Natural killer cell treated with Interleukin-12 subunit alpha and Interleukin-12 subunit beta and Interleukin-15 and Interleukin-18, amount 100 ng/mL, for 72 hours (primary cell): ENCODE measurements at regions not wholly inside any gene's neighbourhood (a gene's known extent, or its start where the extent isn't known, plus 50 kb on each side); places are given as distances from the start of the nearest gene placed in this dataset.

Experiments used
- ATAC-seq, 2 donors: fragments of 150-1000 bp; cut with Tn5 transposase in 1 of 2; sonication (Bioruptor Pico), chemical (Tn5 transposase) in 1 of 2; 2 replicates each; pipeline ENCODE4 v1.10.0; 2021
- DNase-seq: peaks from one replicate; pipeline ENCODE4 v3.0.0; 2022; ENCODE audit warnings: low spot score
- H3K27ac Mint-ChIP-seq, 2 donors: 1 replicate in 1 of 2; 2 replicates in 1 of 2; pipeline ENCODE4 v1.8.0; 2022; ENCODE audit warnings: mixed read lengths in 2 of 2, mild to moderate bottlenecking in 1 of 2, moderate library complexity in 1 of 2
- H3K27me3 Mint-ChIP-seq, 2 donors: 1 replicate in 1 of 2; 2 replicates in 1 of 2; pipeline ENCODE4 v1.8.0; 2022; ENCODE audit warnings: mixed read lengths in 2 of 2
- H3K36me3 Mint-ChIP-seq: one replicate; pipeline ENCODE4 v1.8.0; 2022; ENCODE audit warnings: mixed read lengths
- H3K4me1 Mint-ChIP-seq, 2 donors: 1 replicate in 1 of 2; 2 replicates in 1 of 2; pipeline ENCODE4 v1.8.0; 2022; ENCODE audit warnings: low read depth in 2 of 2, mixed read lengths in 2 of 2, mild to moderate bottlenecking in 1 of 2
- H3K4me3 Mint-ChIP-seq: one replicate; pipeline ENCODE4 v1.8.0; 2022; ENCODE audit warnings: mixed read lengths
- H3K9me3 Mint-ChIP-seq: 2 replicates; pipeline ENCODE4 v1.8.0; 2022; ENCODE audit warnings: mixed read lengths

DNA sequence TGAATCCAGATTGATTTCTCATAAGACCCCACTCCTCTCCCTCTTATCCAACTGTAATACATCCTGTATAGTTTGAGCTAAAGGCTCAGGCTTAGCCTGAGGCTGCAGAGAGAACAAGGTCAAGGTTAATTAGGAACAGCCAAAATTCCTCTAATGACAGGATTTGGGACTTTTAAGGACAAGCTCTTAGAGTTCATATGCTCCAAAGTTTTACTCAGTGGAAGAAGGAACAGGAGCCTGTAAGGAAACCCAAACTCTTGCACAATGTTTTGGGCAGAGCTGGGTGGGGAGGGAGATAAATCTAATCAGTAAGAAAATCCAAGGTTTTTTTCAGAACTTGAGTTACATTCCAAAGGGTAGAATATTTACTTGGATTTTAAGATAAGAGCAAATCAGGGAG is 238.8 kb downstream of the QDPR start:
- no peak overlapping the region for H3K27ac Mint-ChIP-seq
- H3K4me1 Mint-ChIP-seq: no peaks in the 10 kb centered on the region
- H3K9me3 Mint-ChIP-seq: no peaks in the 10 kb centered on the region
- no peak overlapping the region for H3K4me3 Mint-ChIP-seq
- H3K36me3 Mint-ChIP-seq: no peaks in the 10 kb centered on the region
- DNase-seq (no peak), ATAC-seq (no peak)
- H3K27me3 Mint-ChIP-seq: peaks cover 10 to 32% of the 10 kb centered on the region in 2 donors

DNA sequence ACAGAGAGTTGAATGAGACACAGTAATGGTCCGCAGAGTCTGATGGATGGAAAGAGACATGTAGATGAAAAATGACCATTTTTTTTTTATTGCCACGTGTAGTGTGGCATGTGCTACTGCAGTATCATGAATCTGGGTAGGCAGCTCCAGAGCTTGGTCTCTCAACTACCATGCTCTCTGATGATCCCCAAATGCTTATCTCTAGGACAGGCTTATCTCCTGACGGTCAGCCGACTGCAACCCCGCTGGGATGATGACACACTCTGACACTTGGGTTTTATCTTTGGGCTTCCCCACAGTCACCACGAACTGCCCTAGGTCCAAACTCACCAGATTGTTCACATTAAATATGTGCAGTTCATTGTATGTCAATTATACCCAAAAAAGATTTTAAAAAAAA is 239.7 kb downstream of the QDPR start:
- Mint-ChIP-seq H3K27me3 (peaks cover 13 to 33% of the 10 kb centered on the region in 2 donors), H3K27ac (no peak overlapping the region), H3K9me3 (no peaks in the 10 kb centered on the region), H3K4me1 (no peaks in the 10 kb centered on the region), H3K4me3 (no peak overlapping the region), H3K36me3 (no peaks in the 10 kb centered on the region)
- DNase-seq: no peak
- no peak for ATAC-seq

DNA sequence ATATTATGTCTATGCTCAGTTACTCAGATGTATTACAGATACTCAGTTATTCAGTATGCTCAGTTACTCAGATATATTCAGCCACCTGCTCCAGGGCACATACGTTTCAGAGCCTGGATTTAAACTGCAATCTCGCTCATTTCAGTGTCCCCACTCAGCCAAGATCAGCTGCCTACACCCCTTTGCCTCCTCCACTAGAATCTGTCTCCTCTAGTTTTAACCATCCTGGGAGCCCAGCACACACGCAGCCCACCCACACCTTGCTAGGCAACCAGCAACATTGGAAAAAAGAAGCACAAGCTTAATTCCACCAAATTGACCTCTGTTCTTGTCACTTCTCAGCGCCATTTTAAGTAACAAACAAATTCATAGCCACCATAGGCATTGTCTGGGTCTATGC is 246.2 kb downstream of the QDPR start:
- Mint-ChIP-seq H3K27me3 (peaks cover 22 to 34% of the 10 kb centered on the region in 2 donors), H3K36me3 (no peaks in the 10 kb centered on the region), H3K9me3 (peaks cover 4% of the 10 kb centered on the region), H3K27ac (no peak overlapping the region), H3K4me3 (no peak overlapping the region), H3K4me1 (peaks cover 0 to 3% of the 10 kb centered on the region in 2 donors)
- ATAC-seq (no peak), DNase-seq (no peak)

DNA sequence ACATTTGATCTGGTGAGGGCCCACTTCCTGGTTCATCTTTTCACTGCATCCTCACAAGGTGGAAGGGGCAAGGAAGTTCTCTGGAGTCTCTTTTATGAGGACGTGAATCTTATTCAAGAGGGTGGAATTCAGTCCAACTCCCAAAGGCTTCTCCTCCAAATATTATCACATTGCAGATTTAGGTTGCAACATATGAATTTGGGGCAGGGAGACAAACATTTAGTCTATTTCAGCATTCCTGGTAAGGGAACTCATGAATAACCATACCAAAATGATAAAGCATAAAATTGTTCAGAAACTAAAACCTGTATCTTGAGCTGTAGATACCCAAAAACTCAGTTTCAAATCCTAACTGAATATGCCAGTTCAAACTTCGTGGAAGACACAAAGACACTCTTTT is 246.8 kb downstream of the QDPR start:
- Mint-ChIP-seq H3K36me3 (no peaks in the 10 kb centered on the region), H3K27me3 (peaks cover 26 to 29% of the 10 kb centered on the region in 2 donors), H3K9me3 (peaks cover 7% of the 10 kb centered on the region), H3K4me1 (peaks cover 0 to 3% of the 10 kb centered on the region in 2 donors), H3K4me3 (no peak overlapping the region), H3K27ac (no peak overlapping the region)
- no peak for ATAC-seq
- no peak for DNase-seq

DNA sequence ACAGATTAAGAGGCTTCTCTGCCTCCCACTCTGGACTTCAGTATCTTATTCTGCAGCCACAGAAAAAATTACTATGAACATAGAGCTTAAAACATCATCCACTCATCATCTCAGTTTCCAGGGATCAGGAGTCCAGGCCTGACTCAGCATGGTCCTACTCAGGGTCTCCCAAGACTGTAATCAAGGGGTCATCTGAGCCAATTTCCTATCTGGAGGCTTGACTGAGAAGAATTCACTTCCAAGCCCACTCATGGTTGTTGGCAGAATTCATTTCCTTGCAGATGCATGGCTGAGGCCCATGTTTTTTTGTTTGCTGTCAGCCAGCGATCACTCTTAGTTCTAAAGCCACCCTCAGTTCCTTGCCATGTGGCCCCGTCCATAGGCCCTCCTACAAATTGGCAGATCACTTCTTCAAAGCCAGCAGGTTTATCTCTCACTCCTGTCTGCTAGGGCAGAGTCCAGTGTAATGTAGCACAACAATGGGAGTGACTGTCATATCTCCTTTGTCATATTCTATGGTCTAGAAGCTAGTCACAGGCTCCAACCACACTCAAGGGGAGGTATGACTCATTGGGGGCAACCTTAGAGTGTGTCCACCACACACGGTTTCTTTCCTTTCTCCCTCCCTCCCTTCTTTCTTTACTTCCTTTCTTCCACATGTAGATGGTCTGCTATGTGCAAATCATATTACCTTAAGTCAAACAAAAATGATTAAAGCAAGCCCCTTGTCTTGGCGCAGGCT is 251.6 kb downstream of the QDPR start:
- Mint-ChIP-seq H3K4me1 (peaks cover 0 to 3% of the 10 kb centered on the region in 2 donors), H3K27ac (no peak overlapping the region), H3K9me3 (peaks cover 13% of the 10 kb centered on the region), H3K36me3 (no peaks in the 10 kb centered on the region), H3K4me3 (no peak overlapping the region), H3K27me3 (peaks cover 0 to 8% of the 10 kb centered on the region in 2 donors)
- no peak for ATAC-seq
- no peak for DNase-seq

GRCh38 chr4:17258106-17258505 is 253.8 kb downstream of the QDPR start:
- Mint-ChIP-seq H3K4me3 (no peak overlapping the region), H3K4me1 (no peaks in the 10 kb centered on the region), H3K27me3 (peaks cover 0 to 5% of the 10 kb centered on the region in 2 donors), H3K36me3 (no peaks in the 10 kb centered on the region), H3K9me3 (peaks cover 10% of the 10 kb centered on the region), H3K27ac (no peak overlapping the region)
- ATAC-seq: no peak
- DNase-seq: no peak

DNA sequence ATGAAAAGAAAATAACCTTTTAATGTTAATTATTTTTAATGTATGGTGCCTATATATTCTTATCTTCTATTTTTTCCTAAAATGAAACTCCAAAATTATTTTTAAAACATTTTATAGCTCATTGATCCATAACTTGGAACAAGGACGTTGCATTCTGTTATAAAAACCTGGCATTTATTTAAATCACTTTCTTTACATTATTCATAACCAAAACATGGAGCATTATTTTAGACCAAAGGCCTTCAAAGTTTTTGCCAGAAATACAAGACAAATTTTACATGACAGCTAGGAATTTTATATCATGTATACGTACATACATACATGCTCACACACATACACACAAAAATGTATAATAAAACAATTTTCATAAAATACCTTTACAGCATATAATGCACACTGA is 259.8 kb downstream of the QDPR start:
- ATAC-seq (no peak), DNase-seq (no peak)
- Mint-ChIP-seq H3K27me3 (peaks cover 0 to 2% of the 10 kb centered on the region in 2 donors), H3K4me3 (no peak overlapping the region), H3K27ac (no peak overlapping the region), H3K9me3 (no peaks in the 10 kb centered on the region), H3K36me3 (no peaks in the 10 kb centered on the region), H3K4me1 (no peaks in the 10 kb centered on the region)

DNA sequence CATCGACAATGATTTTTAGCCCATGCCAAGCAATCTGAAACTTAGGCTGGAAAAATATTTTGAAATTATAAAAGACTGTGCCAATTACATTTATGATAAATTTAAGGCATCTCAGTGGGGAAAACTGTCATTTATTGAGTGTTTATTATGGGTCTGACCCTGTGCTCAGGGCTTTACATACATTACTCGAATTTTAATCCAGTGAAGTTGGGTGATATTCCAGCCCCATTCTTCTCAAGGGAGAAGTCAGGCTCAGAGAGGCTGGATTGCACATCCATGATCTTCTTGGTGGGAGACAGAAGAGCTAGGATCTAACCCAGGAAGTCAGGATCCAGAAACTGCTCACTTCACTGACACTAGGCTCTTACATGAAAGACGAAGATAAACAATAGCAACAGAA is 260.8 kb downstream of the QDPR start:
- peaks cover 0 to 2% of the 10 kb centered on the region in 2 donors for H3K27me3 Mint-ChIP-seq
- no peaks in the 10 kb centered on the region for H3K36me3 Mint-ChIP-seq
- no peak overlapping the region for H3K4me3 Mint-ChIP-seq
- H3K27ac Mint-ChIP-seq: no peak overlapping the region
- ATAC-seq: no peak
- H3K9me3 Mint-ChIP-seq: no peaks in the 10 kb centered on the region
- H3K4me1 Mint-ChIP-seq: no peaks in the 10 kb centered on the region
- DNase-seq: no peak

DNA sequence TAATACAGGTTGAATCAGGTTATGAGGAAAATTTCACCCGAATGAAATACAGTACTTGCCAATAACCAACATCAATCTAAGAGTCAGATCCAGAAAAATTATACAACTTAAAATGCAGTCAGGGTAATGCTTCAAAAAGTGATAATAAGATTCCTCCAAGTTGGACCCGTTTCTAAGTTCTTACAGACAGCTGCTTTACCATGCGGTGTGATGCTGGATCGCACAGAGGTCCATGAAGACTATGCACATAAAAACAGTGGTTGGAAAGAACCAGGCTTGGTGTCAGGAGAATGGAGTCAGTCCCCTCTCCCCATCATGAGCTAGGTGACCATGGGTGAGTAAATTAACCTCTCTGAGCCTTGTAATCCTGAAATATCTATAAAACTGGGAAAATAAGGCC is 261.3 kb downstream of the QDPR start:
- Mint-ChIP-seq H3K4me3 (no peak overlapping the region), H3K27ac (no peak overlapping the region), H3K27me3 (peaks cover 0 to 2% of the 10 kb centered on the region in 2 donors), H3K4me1 (no peaks in the 10 kb centered on the region), H3K9me3 (no peaks in the 10 kb centered on the region), H3K36me3 (no peaks in the 10 kb centered on the region)
- ATAC-seq: no peak
- no peak for DNase-seq

DNA sequence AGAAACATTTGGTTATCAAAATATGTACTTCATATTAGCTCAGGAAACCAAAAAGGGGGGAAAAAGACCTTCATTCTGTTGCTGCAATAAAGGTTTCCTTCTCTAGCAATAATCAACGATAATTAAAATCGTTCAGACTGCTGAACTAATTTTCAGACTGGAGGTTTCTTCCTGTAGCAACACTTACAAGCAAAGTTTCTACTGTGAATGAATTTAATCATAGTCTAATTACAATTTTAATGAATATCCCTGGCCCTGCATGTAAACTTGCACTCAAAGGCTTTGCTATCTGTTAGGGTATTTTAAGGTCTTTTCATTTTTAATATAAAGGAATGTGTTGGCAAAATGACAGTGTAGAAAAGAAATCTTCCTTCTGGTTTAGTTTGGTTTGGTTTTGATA is 265.2 kb downstream of the QDPR start:
- Mint-ChIP-seq H3K36me3 (no peaks in the 10 kb centered on the region), H3K27me3 (peaks cover 0 to 2% of the 10 kb centered on the region in 2 donors), H3K4me1 (no peaks in the 10 kb centered on the region), H3K27ac (no peak overlapping the region), H3K9me3 (no peaks in the 10 kb centered on the region), H3K4me3 (no peak overlapping the region)
- DNase-seq: no peak
- no peak for ATAC-seq

- ATAC-seq: no peak
- Mint-ChIP-seq H3K36me3 (no peaks in the 10 kb centered on the region), H3K4me3 (no peak overlapping the region), H3K27me3 (peaks cover 0 to 7% of the 10 kb centered on the region in 2 donors), H3K27ac (no peak overlapping the region), H3K9me3 (no peaks in the 10 kb centered on the region), H3K4me1 (no peaks in the 10 kb centered on the region)
- DNase-seq: no peak
These were observed 270.1 kb downstream of the QDPR start for GRCh38 chr4:17241835-17242234.

GRCh38 chr4:17238633-17239032 is 273.3 kb downstream of the QDPR start:
- Mint-ChIP-seq H3K4me3 (no peak overlapping the region), H3K36me3 (no peaks in the 10 kb centered on the region), H3K27ac (no peak overlapping the region), H3K9me3 (no peaks in the 10 kb centered on the region), H3K27me3 (peaks cover 0 to 8% of the 10 kb centered on the region in 2 donors), H3K4me1 (no peaks in the 10 kb centered on the region)
- ATAC-seq (no peak), DNase-seq (no peak)

- Mint-ChIP-seq H3K27me3 (peaks cover 0 to 8% of the 10 kb centered on the region in 2 donors), H3K9me3 (no peaks in the 10 kb centered on the region), H3K4me3 (no peak overlapping the region), H3K4me1 (no peaks in the 10 kb centered on the region), H3K27ac (no peak overlapping the region), H3K36me3 (no peaks in the 10 kb centered on the region)
- ATAC-seq: no peak
- DNase-seq: no peak
These were observed 275.2 kb downstream of the QDPR start for GRCh38 chr4:17236686-17237085.

- no peak for ATAC-seq
- no peak overlapping the region for H3K27ac Mint-ChIP-seq
- H3K9me3 Mint-ChIP-seq: no peaks in the 10 kb centered on the region
- no peak for DNase-seq
- H3K4me3 Mint-ChIP-seq: no peak overlapping the region
- H3K27me3 Mint-ChIP-seq: peaks cover 0 to 8% of the 10 kb centered on the region in 2 donors
- no peaks in the 10 kb centered on the region for H3K4me1 Mint-ChIP-seq
- no peaks in the 10 kb centered on the region for H3K36me3 Mint-ChIP-seq
These were observed 277.2 kb downstream of the QDPR start for GRCh38 chr4:17234678-17235077.
